Astrocyte (in vitro differentiated cells and primary cell): ENCODE measurements at regions not wholly inside any gene's neighbourhood (a gene's known extent, or its start where the extent isn't known, plus 50 kb on each side); places are given as distances from the start of the nearest gene placed in this dataset.

Source experiments
- DNase-seq: peaks from one replicate; pipeline ENCODE4 v3.0.0-alpha.2; 2010; ENCODE audit warnings: low read depth
- FAIRE-seq: peaks from 2 replicates; lab custom pipeline; 2011; peaks lifted over from hg19 to GRCh38; lab: Jason Lieb, UNC
- H2AFZ ChIP-seq: 2 replicates; pipeline ENCODE4 v1.6.0; 2012; ENCODE audit warnings: low read depth, low read length, inconsistent platforms
- H3K27ac ChIP-seq: 2 replicates; pipeline ENCODE4 v1.5.1; 2011; ENCODE audit warnings: low read depth, low read length, inconsistent platforms
- H3K27me3 ChIP-seq: 2 replicates; pipeline ENCODE4 v1.6.0; 2011; ENCODE audit warnings: low read length, inconsistent platforms; ENCODE audit not compliant: insufficient read depth
- H3K36me3 ChIP-seq: 2 replicates; pipeline ENCODE4 v1.5.1; 2011; ENCODE audit warnings: low read length, inconsistent platforms; ENCODE audit not compliant: insufficient read depth
- H3K4me1 ChIP-seq: 2 replicates; pipeline ENCODE4 v1.5.1; 2011; ENCODE audit warnings: low read length, inconsistent platforms; ENCODE audit not compliant: insufficient read depth
- H3K4me2 ChIP-seq: 2 replicates; pipeline ENCODE4 v1.6.0; 2012; ENCODE audit warnings: low read length, inconsistent platforms
- H3K4me3 ChIP-seq: 2 replicates; pipeline ENCODE4 v1.5.1; 2011; ENCODE audit warnings: low read depth, mild to moderate bottlenecking, low read length, inconsistent platforms; ENCODE audit not compliant: insufficient read depth
- H3K79me2 ChIP-seq: 2 replicates; pipeline ENCODE4 v1.6.0; 2012; ENCODE audit warnings: mild to moderate bottlenecking, low read length, inconsistent platforms; ENCODE audit not compliant: insufficient read depth
- H3K9ac ChIP-seq: 2 replicates; pipeline ENCODE4 v1.6.0; 2012; ENCODE audit warnings: mild to moderate bottlenecking, low read length, inconsistent platforms
- H3K9me3 ChIP-seq: 2 replicates; pipeline ENCODE4 v1.5.1; 2012; ENCODE audit warnings: low read depth, mild to moderate bottlenecking, low read length, inconsistent platforms; ENCODE audit not compliant: insufficient read depth
- H4K20me1 ChIP-seq: 2 replicates; pipeline ENCODE4 v1.6.0; 2012; ENCODE audit warnings: low read length, inconsistent platforms; ENCODE audit not compliant: insufficient read depth
- H3K27ac Mint-ChIP-seq: one replicate; pipeline ENCODE4 v1.8.0; 2021; ENCODE audit warnings: mild to moderate bottlenecking, mixed read lengths; ENCODE audit not compliant: unreplicated experiment
- H3K27me3 Mint-ChIP-seq: one replicate; pipeline ENCODE4 v1.8.0; 2021; ENCODE audit warnings: low read depth, mixed read lengths; ENCODE audit not compliant: unreplicated experiment
- H3K36me3 Mint-ChIP-seq: one replicate; pipeline ENCODE4 v1.8.0; 2021; ENCODE audit warnings: low read depth, mixed read lengths; ENCODE audit not compliant: unreplicated experiment
- H3K4me1 Mint-ChIP-seq: one replicate; pipeline ENCODE4 v1.8.0; 2021; ENCODE audit warnings: low read depth, mixed read lengths; ENCODE audit not compliant: unreplicated experiment
- H3K4me3 Mint-ChIP-seq: one replicate; pipeline ENCODE4 v1.8.0; 2021; ENCODE audit warnings: mild to moderate bottlenecking, moderate library complexity, mixed read lengths; ENCODE audit not compliant: unreplicated experiment
- H3K9me3 Mint-ChIP-seq: one replicate; pipeline ENCODE4 v1.8.0; 2021; ENCODE audit warnings: mild to moderate bottlenecking, mixed read lengths; ENCODE audit not compliant: unreplicated experiment
- CTCF ChIP-seq: IDR thresholded peaks from 2 replicates; pipeline ENCODE4 v1.5.1; 2011; ENCODE audit warnings: low read depth, mild to moderate bottlenecking, inconsistent platforms, low read length, moderate library complexity; ENCODE audit not compliant: insufficient read depth
- EZH2 ChIP-seq: IDR thresholded peaks from 2 replicates; pipeline ENCODE4 v1.6.1; 2012; ENCODE audit warnings: mild to moderate bottlenecking, low read length, inconsistent platforms; ENCODE audit not compliant: insufficient read depth

GRCh38 chr2:150417278-150417677, 70.2 kb downstream of the RND3 start:
- no peak overlapping the region for H3K27ac ChIP-seq
- no peaks in the 10 kb centered on the region for H3K4me1 Mint-ChIP-seq
- H3K4me3 Mint-ChIP-seq: no peak overlapping the region
- H4K20me1 ChIP-seq: no peaks in the 10 kb centered on the region
- no peak for DNase-seq
- H3K79me2 ChIP-seq: no peaks in the 10 kb centered on the region
- no peaks in the 10 kb centered on the region for H3K36me3 Mint-ChIP-seq
- TF ChIP-seq EZH2 (no peak), CTCF (no peak)
- H3K36me3 ChIP-seq: no peaks in the 10 kb centered on the region
- peaks cover under 1% of the 10 kb centered on the region for H3K27me3 Mint-ChIP-seq
- FAIRE-seq: no peak
- H3K27me3 ChIP-seq: no peaks in the 10 kb centered on the region
- H3K4me1 ChIP-seq: no peaks in the 10 kb centered on the region
- no peaks in the 10 kb centered on the region for H3K9me3 Mint-ChIP-seq
- no peak overlapping the region for H3K4me3 ChIP-seq
- no peak overlapping the region for H3K9ac ChIP-seq
- H3K9me3 ChIP-seq: no peaks in the 10 kb centered on the region
- H2AFZ ChIP-seq: no peak overlapping the region
- no peak overlapping the region for H3K4me2 ChIP-seq
- no peak overlapping the region for H3K27ac Mint-ChIP-seq

GRCh38 chr2:150415022-150415421, 72.4 kb downstream of the RND3 start:
- Mint-ChIP-seq H3K36me3 (no peaks in the 10 kb centered on the region), H3K4me3 (no peak overlapping the region), H3K27ac (no peak overlapping the region), H3K9me3 (no peaks in the 10 kb centered on the region), H3K27me3 (no peaks in the 10 kb centered on the region), H3K4me1 (peaks cover 14% of the 10 kb centered on the region)
- no peaks in the 10 kb centered on the region for H3K79me2 ChIP-seq
- H3K4me2 ChIP-seq: no peak overlapping the region
- peaks cover 10% of the 10 kb centered on the region for H3K4me1 ChIP-seq
- no peak for DNase-seq
- no peak overlapping the region for H3K27ac ChIP-seq
- no peaks in the 10 kb centered on the region for H3K36me3 ChIP-seq
- H3K9ac ChIP-seq: no peak overlapping the region
- no peak overlapping the region for H2AFZ ChIP-seq
- no peaks in the 10 kb centered on the region for H3K9me3 ChIP-seq
- no peaks in the 10 kb centered on the region for H3K27me3 ChIP-seq
- H3K4me3 ChIP-seq: no peak overlapping the region
- FAIRE-seq: no peak
- H4K20me1 ChIP-seq: no peaks in the 10 kb centered on the region
- TF ChIP-seq EZH2 (no peak), CTCF (no peak)

GRCh38 chr2:150413910-150414309, 73.6 kb downstream of the RND3 start:
- no peak for DNase-seq
- Histone ChIP-seq H3K4me1 (peaks cover 10% of the 10 kb centered on the region), H3K9me3 (no peaks in the 10 kb centered on the region), H3K4me3 (no peak overlapping the region), H3K9ac (no peak overlapping the region), H3K27me3 (no peaks in the 10 kb centered on the region), H3K79me2 (no peaks in the 10 kb centered on the region), H3K4me2 (no peak overlapping the region), H4K20me1 (no peaks in the 10 kb centered on the region), H2AFZ (no peak overlapping the region), H3K27ac (no peak overlapping the region), H3K36me3 (no peaks in the 10 kb centered on the region)
- H3K27me3 Mint-ChIP-seq: no peaks in the 10 kb centered on the region
- no peak overlapping the region for H3K27ac Mint-ChIP-seq
- TF ChIP-seq EZH2 (no peak), CTCF (no peak)
- H3K4me1 Mint-ChIP-seq: peaks cover 18% of the 10 kb centered on the region
- no peaks in the 10 kb centered on the region for H3K36me3 Mint-ChIP-seq
- no peak overlapping the region for H3K4me3 Mint-ChIP-seq
- no peaks in the 10 kb centered on the region for H3K9me3 Mint-ChIP-seq
- FAIRE-seq: no peak
